GM21360 (cell line): ENCODE measurements at regions not wholly inside any gene's neighbourhood (a gene's known extent, or its start where the extent isn't known, plus 50 kb on each side); places are given as distances from the start of the nearest gene placed in this dataset.
A peak's percentile ranks its signal among the peaks of the same experiment; 100 is the strongest.

ENCODE experiments used
- ATAC-seq: cut with Tn5 transposase; IDR thresholded peaks from one replicate; pipeline ENCODE4 v1.9.1; 2021; ENCODE audit warnings: mild to moderate bottlenecking, moderate library complexity; ENCODE audit not compliant: unreplicated experiment

DNA sequence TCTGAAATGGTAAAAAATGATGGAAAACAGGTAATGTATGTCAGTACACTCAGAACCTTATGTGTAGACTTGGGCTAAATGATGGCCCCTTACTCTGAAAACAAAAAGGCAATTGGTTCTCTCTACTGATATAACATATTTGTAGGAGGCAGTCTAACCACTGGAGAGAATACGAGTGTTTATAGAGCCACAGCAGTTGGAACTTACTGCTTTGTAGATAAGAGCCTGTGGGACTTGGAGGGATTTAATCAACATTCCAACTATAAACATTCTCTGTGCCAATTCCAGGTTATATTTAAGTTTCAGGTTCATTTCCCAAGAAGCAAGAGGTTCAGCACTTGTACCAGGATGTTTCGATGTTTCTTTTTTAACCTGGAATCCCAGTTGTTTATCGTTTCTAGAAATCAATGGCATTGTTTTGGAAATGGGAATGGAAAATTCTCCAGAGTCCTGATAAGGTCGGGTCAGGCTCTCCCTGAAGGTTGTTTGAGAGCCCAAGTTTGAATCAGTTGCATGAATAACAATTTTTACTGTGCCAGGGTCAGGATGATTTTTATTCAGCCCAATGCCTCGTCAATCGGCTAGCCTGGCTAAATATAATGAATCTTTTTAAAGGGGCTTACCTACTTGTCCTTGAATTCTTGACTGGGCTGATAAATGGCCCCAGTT, 278.4 kb upstream of the FAM98A start:
- no peak for ATAC-seq

GRCh38 chr2:33873076-33873605, 274.0 kb upstream of the FAM98A start:
- no peak for ATAC-seq

- ATAC-seq: peak; percentile 52
Measured at GRCh38 chr2:33859811-33860461, 260.8 kb upstream of the FAM98A start.

GRCh38 chr2:33859176-33859575, 260.1 kb upstream of the FAM98A start:
- no peak for ATAC-seq

DNA sequence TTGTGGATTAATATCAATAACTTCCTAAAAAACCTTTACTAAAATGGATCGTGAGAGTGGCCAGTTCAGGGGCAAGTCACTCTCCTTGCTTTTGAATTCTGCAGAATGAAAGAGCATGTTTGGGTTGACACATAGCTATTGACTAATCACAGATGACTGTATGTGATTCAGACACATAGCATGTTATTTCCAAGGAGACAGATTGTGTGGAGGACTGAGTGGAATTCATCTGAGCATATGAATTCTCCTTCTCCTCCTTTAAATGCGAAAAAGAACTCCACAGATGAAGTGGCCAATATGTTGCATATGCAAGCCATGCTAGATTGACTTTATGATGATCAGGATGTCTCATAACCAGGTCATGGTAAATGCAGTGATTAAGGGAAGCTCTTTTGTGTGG, 249.4 kb upstream of the FAM98A start:
- ATAC-seq: no peak

GRCh38 chr2:33839791-33840190, 240.7 kb upstream of the FAM98A start:
- ATAC-seq: no peak

- no peak for ATAC-seq
Measured at GRCh38 chr2:33836628-33837027, 237.5 kb upstream of the FAM98A start.

DNA sequence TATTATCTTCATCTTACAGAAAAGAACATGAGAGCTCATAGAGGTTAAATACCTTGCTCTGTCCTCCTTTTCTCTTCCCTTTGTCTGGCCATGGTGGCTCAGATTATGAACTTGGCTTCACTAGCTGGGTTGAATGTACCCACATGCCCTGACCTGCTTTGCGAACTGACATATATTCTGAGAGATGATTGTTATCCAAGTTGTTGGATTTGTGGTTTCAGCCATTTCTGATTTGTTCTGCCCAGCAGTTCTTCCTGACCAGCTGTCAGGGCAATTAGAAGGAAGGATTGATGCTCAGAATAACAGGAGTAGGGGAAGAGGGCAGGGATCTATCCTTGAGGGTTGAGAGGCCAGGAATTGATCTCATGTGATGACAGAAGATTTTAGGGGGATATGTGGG, 236.8 kb upstream of the FAM98A start:
- no peak for ATAC-seq

DNA sequence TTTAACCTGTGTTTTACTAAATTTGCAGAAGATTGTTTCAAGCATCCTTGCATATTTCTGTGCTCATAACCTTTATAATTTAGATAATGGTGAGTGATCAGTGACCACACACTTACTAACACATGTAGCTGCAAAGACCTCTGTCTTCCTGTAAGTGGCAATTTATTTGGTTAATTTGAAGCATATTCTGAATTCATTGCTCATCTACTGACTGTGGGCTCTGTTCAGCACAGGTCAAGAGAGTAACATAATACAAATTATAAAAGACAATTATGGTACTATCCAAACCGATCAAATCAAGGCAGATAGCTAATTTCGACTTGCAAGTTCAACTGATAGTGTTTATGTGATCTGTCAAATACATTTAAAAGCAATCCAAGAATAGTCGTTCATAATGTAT, 223.9 kb upstream of the FAM98A start:
- no peak for ATAC-seq

GRCh38 chr2:33812707-33813106, 213.6 kb upstream of the FAM98A start:
- peak; percentile 63 for ATAC-seq

DNA sequence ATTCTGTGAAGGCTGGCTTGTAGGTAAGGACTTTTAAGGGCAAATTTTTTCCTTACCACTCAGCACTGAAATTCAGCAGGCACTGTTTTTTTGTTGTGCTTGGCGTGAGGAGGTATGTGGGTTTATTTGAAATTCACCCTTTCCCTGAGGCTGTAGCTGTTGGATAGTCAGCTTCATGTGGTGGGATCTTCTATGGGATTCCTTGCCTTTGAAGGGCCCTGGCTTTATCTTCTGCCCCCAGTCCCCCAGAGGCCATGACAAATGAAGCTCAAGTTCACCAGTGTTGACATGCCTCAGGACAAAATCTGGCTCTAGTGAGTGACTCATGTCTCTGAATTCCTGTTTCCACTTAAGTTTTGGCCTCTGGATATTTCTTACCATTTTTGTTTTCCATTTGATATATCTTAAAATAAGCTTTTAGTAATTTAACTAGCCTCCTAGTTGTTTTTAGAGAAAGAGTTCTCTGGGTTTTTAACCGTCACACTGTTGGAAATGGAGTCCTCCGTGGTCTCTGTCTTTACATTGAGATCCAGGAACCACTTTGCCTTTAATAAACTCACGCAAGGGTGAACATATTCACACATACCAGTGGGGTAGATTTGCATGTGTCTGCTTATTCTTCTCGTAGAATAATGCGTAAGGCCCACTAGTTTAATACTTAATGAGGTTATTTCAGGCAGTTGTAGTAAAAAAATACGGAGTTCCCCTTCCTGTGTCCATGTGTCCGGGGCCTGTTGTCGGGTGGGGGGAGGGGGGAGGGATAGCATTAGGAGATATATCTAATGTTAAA, 211.1 kb upstream of the FAM98A start:
- no peak for ATAC-seq

GRCh38 chr2:33806041-33806440, 206.9 kb upstream of the FAM98A start:
- ATAC-seq: no peak

DNA sequence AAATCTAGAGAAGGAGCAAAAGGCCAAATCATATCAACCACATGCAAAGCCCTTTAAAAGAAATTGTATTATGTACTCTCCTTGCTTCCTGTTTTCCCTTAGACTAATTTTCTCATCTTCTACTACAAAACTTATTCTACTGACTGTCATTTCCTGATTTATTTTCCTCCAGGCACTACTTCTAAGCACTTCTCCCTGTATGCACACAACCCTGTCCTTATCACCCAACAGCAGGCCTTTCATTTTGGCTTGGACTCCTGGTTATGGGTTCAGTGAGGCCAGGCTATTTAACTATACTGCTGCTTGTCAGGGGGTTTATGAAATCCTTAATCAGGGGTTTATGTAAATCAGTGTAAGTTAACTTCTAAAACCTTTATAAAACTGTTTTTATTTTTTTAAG, 205.1 kb upstream of the FAM98A start:
- no peak for ATAC-seq

- ATAC-seq: no peak
Measured at GRCh38 chr2:33796511-33796910, 197.4 kb upstream of the FAM98A start.

- no peak for ATAC-seq
Measured at GRCh38 chr2:33791625-33792024, 192.5 kb upstream of the FAM98A start.

- ATAC-seq: no peak
Measured at GRCh38 chr2:33788044-33788443, 188.9 kb upstream of the FAM98A start.

DNA sequence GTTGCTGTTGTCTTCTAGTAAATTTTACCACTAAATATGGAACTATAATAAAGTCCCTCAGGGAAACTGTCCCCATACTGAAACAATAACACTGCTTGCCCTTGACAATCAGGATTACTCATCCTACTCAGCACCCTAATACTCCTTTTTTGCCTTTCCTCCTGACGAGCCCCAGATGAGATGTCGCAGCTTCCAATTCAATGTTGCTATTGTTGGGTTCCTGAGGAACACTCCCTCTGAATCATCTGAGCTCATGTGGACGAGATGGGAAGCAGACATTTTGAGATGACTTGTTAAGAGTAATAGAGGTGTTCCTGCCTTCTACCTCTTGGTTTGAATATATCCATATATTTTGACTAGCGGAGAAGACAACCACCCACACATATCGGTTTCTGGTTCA, 187.8 kb upstream of the FAM98A start:
- no peak for ATAC-seq

- peak; percentile 94 for ATAC-seq
Measured at GRCh38 chr2:33785201-33786106, 186.4 kb upstream of the FAM98A start.

- no peak for ATAC-seq
Measured at GRCh38 chr2:33784488-33784887, 185.4 kb upstream of the FAM98A start.

- no peak for ATAC-seq
Measured at GRCh38 chr2:33782395-33783230, 183.5 kb upstream of the FAM98A start.
